Keratinocyte (primary cell): ENCODE measurements at regions not wholly inside any gene's neighbourhood (a gene's known extent, or its start where the extent isn't known, plus 50 kb on each side); places are given as distances from the start of the nearest gene placed in this dataset.

Experiments used
- EZH2 ChIP-seq: IDR thresholded peaks from one replicate; pipeline ENCODE4 v1.6.1; 2012; ENCODE audit warnings: inconsistent platforms, mild to moderate bottlenecking, low read length, moderate library complexity
- TF ChIP-seq, protein P1 (sequence below), 3 experiments: IDR thresholded peaks in 1 of 3; conservative IDR thresholded peaks in 1 of 3; optimal IDR thresholded peaks in 1 of 3; 2 replicates in 2 of 3; 3 replicates in 1 of 3; pipeline versions ENCODE3 to v1.5.1; 2011; ENCODE audit warnings: low read length in 3 of 3, mild to moderate bottlenecking in 3 of 3, moderate library complexity in 2 of 3, control low read depth in 1 of 3, inconsistent platforms in 1 of 3; ENCODE audit not compliant: insufficient read depth in 2 of 3; ENCODE audit errors: extremely low read depth in 1 of 3

DNA sequence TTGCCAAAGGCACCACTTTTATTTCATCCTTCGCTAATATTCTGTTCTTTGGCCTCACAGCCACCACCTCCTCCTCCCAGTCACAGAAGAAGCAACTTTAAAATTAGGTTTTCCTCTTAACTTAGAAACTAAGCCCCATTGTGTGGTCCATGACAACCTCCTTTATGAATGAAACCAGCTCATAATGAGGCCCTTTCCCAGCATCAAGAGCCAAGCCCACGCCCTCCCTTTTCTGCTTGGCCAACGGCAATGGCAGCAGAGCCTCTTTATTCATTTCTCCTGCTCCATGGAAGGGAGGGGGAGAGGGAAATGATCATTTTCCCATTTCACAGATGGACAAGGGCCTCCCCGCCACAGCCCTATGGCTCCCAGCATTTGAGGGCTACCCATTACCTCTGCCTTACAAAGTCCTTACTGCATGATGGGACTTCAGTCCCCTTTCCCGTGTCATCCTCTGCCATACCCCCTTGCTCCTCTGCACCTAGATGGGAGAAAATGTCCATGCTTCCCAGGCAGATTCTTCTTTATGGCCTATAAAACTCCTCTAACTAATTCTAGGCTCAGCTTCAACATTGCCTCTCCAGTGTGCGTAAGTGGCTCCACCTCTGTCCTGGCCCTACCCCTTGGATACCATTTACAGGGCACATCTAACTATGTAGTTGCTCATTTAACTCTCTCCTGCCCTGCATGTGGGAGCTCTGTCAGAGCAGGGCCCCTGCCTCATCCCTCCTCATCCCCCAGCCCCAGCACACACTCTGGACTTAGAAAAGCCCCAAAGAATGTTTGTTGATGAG is 475.5 kb downstream of the RPS24 start:
- TF ChIP-seq, protein P1, sequence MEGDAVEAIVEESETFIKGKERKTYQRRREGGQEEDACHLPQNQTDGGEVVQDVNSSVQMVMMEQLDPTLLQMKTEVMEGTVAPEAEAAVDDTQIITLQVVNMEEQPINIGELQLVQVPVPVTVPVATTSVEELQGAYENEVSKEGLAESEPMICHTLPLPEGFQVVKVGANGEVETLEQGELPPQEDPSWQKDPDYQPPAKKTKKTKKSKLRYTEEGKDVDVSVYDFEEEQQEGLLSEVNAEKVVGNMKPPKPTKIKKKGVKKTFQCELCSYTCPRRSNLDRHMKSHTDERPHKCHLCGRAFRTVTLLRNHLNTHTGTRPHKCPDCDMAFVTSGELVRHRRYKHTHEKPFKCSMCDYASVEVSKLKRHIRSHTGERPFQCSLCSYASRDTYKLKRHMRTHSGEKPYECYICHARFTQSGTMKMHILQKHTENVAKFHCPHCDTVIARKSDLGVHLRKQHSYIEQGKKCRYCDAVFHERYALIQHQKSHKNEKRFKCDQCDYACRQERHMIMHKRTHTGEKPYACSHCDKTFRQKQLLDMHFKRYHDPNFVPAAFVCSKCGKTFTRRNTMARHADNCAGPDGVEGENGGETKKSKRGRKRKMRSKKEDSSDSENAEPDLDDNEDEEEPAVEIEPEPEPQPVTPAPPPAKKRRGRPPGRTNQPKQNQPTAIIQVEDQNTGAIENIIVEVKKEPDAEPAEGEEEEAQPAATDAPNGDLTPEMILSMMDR (optimal IDR thresholded peaks at IDR 0.05 in 1 of 3, IDR thresholded peaks at IDR 0.05 in 1 of 3, conservative IDR thresholded peaks at IDR 0.05 in 1 of 3; ENCODE audit: extremely low read depth in 1 of 3, insufficient read depth in 2 of 3, low read length in 3 of 3), result no peak
- TF ChIP-seq EZH2, result no peak
